NCI-H1105 (cell line): ENCODE measurements at regions not wholly inside any gene's neighbourhood (a gene's known extent, or its start where the extent isn't known, plus 50 kb on each side); places are given as distances from the start of the nearest gene placed in this dataset.

ENCODE experiments used
- DNase-seq: peaks from one replicate; lab custom pipeline; 2025; lab: John Stamatoyannopoulos, UW

- DNase-seq = no peak
Measured at GRCh38 chr14:50038398-50039119, 77.8 kb downstream of the VCPKMT start.

- DNase-seq = no peak
Measured at GRCh38 chr14:50039120-50039517, 77.3 kb downstream of the VCPKMT start.

GRCh38 chr14:50039734-50040400 lies 76.5 kb downstream of the VCPKMT start:
- no peak for DNase-seq

- no peak for DNase-seq
Measured at GRCh38 chr14:50040401-50040775, 76.0 kb downstream of the VCPKMT start.

- no peak for DNase-seq
Measured at GRCh38 chr14:50040895-50041465, 75.4 kb downstream of the VCPKMT start.

- no peak for DNase-seq
Measured at GRCh38 chr14:50041980-50042379, 74.4 kb downstream of the VCPKMT start.

GRCh38 chr14:50044042-50044651 lies 72.2 kb downstream of the VCPKMT start:
- no peak for DNase-seq

GRCh38 chr14:50045039-50045711 lies 71.2 kb downstream of the VCPKMT start:
- DNase-seq = no peak

- DNase-seq = no peak
Measured at GRCh38 chr14:50045837-50046236, 70.5 kb downstream of the VCPKMT start.

- no peak for DNase-seq
Measured at GRCh38 chr14:50047274-50047676, 69.1 kb downstream of the VCPKMT start.

- no peak for DNase-seq
Measured at GRCh38 chr14:50049093-50049492, 67.3 kb downstream of the VCPKMT start.

GRCh38 chr14:50049703-50050570 lies 66.4 kb downstream of the VCPKMT start:
- no peak for DNase-seq

GRCh38 chr14:50051106-50051505 lies 65.3 kb downstream of the VCPKMT start:
- no peak for DNase-seq

GRCh38 chr14:50051706-50052105 lies 64.7 kb downstream of the VCPKMT start:
- no peak for DNase-seq

- no peak for DNase-seq
Measured at GRCh38 chr14:50052517-50052916, 63.9 kb downstream of the VCPKMT start.

GRCh38 chr14:50053935-50054334 lies 62.4 kb downstream of the VCPKMT start:
- DNase-seq = no peak

GRCh38 chr14:50055461-50056228 lies 60.7 kb downstream of the VCPKMT start:
- no peak for DNase-seq

GRCh38 chr14:50056435-50056834 lies 59.9 kb downstream of the VCPKMT start:
- no peak for DNase-seq

GRCh38 chr14:50057331-50057730 lies 59.0 kb downstream of the VCPKMT start:
- no peak for DNase-seq

- no peak for DNase-seq
Measured at GRCh38 chr14:50058113-50058512, 58.3 kb downstream of the VCPKMT start.
